22Rv1 (cell line): ENCODE measurements at regions not wholly inside any gene's neighbourhood (a gene's known extent, or its start where the extent isn't known, plus 50 kb on each side); places are given as distances from the start of the nearest gene placed in this dataset.

ENCODE experiments used
- ZFX ChIP-seq: fragments of 450-650 bp; IDR thresholded peaks from 2 replicates; pipeline ENCODE4 v1.6.1; 2017; ENCODE audit warnings: antibody characterized with exemption, borderline replicate concordance
- TF ChIP-seq, protein P1 (sequence below): fragments of 450-650 bp; IDR thresholded peaks from 2 replicates; pipeline ENCODE4 v1.5.1; 2017; ENCODE audit warnings: mild to moderate bottlenecking

DNA sequence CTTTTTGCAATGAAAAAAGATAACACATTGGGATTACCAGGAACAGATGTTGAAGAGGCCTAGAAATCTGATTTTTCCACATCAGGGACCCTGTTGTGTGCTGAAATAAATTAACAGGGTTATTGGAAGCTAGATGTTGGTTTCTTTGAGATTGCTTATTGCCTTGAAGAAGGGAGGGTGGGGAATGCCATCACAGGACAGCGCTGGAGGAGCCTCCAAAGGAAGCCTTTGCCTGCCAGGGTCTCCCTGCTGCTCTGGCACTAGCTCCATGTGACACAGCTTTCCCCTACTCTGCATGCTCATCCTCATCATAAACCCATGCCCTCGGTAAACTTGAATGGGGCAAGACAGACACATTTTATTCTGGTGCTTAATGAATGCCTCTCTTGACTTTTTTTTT lies 76.1 kb downstream of the MID1IP1 start:
- TF ChIP-seq, protein P1, sequence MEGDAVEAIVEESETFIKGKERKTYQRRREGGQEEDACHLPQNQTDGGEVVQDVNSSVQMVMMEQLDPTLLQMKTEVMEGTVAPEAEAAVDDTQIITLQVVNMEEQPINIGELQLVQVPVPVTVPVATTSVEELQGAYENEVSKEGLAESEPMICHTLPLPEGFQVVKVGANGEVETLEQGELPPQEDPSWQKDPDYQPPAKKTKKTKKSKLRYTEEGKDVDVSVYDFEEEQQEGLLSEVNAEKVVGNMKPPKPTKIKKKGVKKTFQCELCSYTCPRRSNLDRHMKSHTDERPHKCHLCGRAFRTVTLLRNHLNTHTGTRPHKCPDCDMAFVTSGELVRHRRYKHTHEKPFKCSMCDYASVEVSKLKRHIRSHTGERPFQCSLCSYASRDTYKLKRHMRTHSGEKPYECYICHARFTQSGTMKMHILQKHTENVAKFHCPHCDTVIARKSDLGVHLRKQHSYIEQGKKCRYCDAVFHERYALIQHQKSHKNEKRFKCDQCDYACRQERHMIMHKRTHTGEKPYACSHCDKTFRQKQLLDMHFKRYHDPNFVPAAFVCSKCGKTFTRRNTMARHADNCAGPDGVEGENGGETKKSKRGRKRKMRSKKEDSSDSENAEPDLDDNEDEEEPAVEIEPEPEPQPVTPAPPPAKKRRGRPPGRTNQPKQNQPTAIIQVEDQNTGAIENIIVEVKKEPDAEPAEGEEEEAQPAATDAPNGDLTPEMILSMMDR, result no peak
- TF ChIP-seq ZFX, result no peak
